Heart left ventricle (tissue), 16 donors: ENCODE measurements at regions not wholly inside any gene's neighbourhood (a gene's known extent, or its start where the extent isn't known, plus 50 kb on each side); places are given as distances from the start of the nearest gene placed in this dataset.
A peak's percentile ranks its signal among the peaks of the same experiment; 100 is the strongest.

Experiments used
- ATAC-seq, 4 donors: fragments of 200-7000 bp; cut with Tn5 transposase; one replicate each; pipeline ENCODE4 v1.9.1; 2020 to 2022; ENCODE audit warnings: moderate library complexity in 4 of 4, mild to moderate bottlenecking in 3 of 4, moderate number of reproducible peaks in 1 of 4
- DNase-seq, 5 donors: peaks; one replicate each; pipeline ENCODE4 v3.0.0-alpha.2; 2020
- H3K27ac ChIP-seq, 12 donors: fragments of 200-600 bp; sonication (generic) in 4 of 12; one replicate each; pipeline versions ENCODE4 v1.5.0 to v1.8.0; 2016 to 2022; ENCODE audit warnings: mild to moderate bottlenecking in 2 of 12
- H3K27me3 ChIP-seq, 9 donors: fragments of 200-600 bp; sonication (generic) in 2 of 9; one replicate each; pipeline versions ENCODE4 v1.5.1 to v1.8.0; 2016 to 2022; ENCODE audit warnings: mild to moderate bottlenecking in 3 of 9
- H3K36me3 ChIP-seq, 9 donors: fragments of 200-600 bp; sonication (generic) in 2 of 9; one replicate each; pipeline versions ENCODE4 v1.5.0 to v1.8.0; 2018 to 2022; ENCODE audit warnings: mild to moderate bottlenecking in 2 of 9
- H3K4me1 ChIP-seq, 12 donors: fragments of 200-600 bp; sonication (generic) in 4 of 12; one replicate each; pipeline versions ENCODE4 v1.5.0 to v1.8.0; 2016 to 2022; ENCODE audit warnings: mild to moderate bottlenecking in 3 of 12
- H3K4me3 ChIP-seq, 12 donors: fragments of 200-600 bp; sonication (generic) in 4 of 12; one replicate each; pipeline versions ENCODE4 v1.5.0 to v1.8.0; 2017 to 2022; ENCODE audit warnings: mild to moderate bottlenecking in 9 of 12, moderate library complexity in 4 of 12
- H3K9me3 ChIP-seq, 12 donors: fragments of 200-600 bp; sonication (generic) in 4 of 12; one replicate each; pipeline versions ENCODE4 v1.5.0 to v1.8.0; 2016 to 2022; ENCODE audit warnings: mild to moderate bottlenecking in 1 of 12
- CTCF ChIP-seq, 12 donors: fragments of 200-600 bp; sonication (generic) in 4 of 12; IDR thresholded peaks; one replicate each; pipeline versions ENCODE4 v1.5.0 to v1.8.0; 2018 to 2022; ENCODE audit warnings: antibody characterized with exemption in 12 of 12, mild to moderate bottlenecking in 5 of 12
- POLR2A ChIP-seq, 2 donors: fragments of 450-650 bp; IDR thresholded peaks; one replicate each; pipeline ENCODE4 v1.6.1; 2017; ENCODE audit warnings: antibody characterized with exemption in 2 of 2, mild to moderate bottlenecking in 2 of 2, moderate library complexity in 2 of 2
- WGBS, 4 donors: extraction: QIAGEN DNeasy Blood & Tissue Kit in 2 of 4; methylation state at CpG; one replicate each; pipeline versions ENCODE4 v1.1.5 to v1.1.7; 2013 to 2018; 5-methylcytosine and 5-hydroxymethylcytosine counted together
- intact Hi-C, 10 donors: fragments of 100-400 bp; cut with DNase I; formaldehyde crosslinking; loops; one replicate each; pipeline versions ENCODE4 v1.11.1 to v1.14.2; 2022
- donor health status: ischemic (EF 13 %, LVEDD 7.1; RV severe dilation, severe dysfunction).
- donor health status: healthy with polysubstance abuse.
- donor health status: DM: no; HTN: yes; CAD: no.
- donor health status: DM: no; HTN: no; CAD: no.
- donor health status: ischemic (EF 25% LVEDD 6.9; RV normal size, moderate dysfunction).
- donor health status: ischemic (EF 25% LVEDD 5.7; RV mildly dilated, moderate dysfunction).
- donor health status: healthy.
- donor health status: DM: yes; HTN: yes; CAD: no.
- donor health status: ischemic (EF 35%, LVEDD 5.7; RV mildly dilated, moderate dysfunction).
- donor health status: nonischemic (EF 11% LVEDD 7.7; RV severe dilation, severe dysfunction).
- donor health status: DM: yes; HTN: yes; CAD: no.
- donor health status: PGD.
- donor health status: ischemic (EF 29% LVEDD 5.4; RV normal size, mild dysfunction).
- donor health status: nonischemic (EF 23%, LVEDD 6.1; RV moderate dilation, normal function).

- intact Hi-C loops = no loop called here
- peaks cover 0 to 9% (median 0%) of the 10 kb centered on the region in 12 donors for H3K4me1 ChIP-seq
- 84 to 97% (median 88%) methylated on average over 1 of the region's 1 CpG for WGBS, 4 donors
- no peak overlapping the region for H3K4me3 ChIP-seq
- no peaks in the 10 kb centered on the region for H3K36me3 ChIP-seq
- ATAC-seq = no peak
- H3K27me3 ChIP-seq = no peaks in the 10 kb centered on the region
- DNase-seq = no peak
- H3K27ac ChIP-seq = no peak overlapping the region
- TF ChIP-seq POLR2A (IDR thresholded peaks at IDR 0.05) = no peak
- no peak for TF ChIP-seq CTCF (IDR thresholded peaks at IDR 0.05)
- H3K9me3 ChIP-seq = no peaks in the 10 kb centered on the region
These were observed 319.0 kb upstream of the CHAC2 start for GRCh38 chr2:53448591-53448990.

- no peak for TF ChIP-seq CTCF (IDR thresholded peaks at IDR 0.05)
- TF ChIP-seq POLR2A (IDR thresholded peaks at IDR 0.05) = no peak
- peaks cover 0 to 4% (median 0%) of the 10 kb centered on the region in 12 donors for H3K4me1 ChIP-seq
- no peaks in the 10 kb centered on the region for H3K36me3 ChIP-seq
- ATAC-seq = no peak
- no peak overlapping the region for H3K4me3 ChIP-seq
- no peaks in the 10 kb centered on the region for H3K9me3 ChIP-seq
- H3K27me3 ChIP-seq = no peaks in the 10 kb centered on the region
- H3K27ac ChIP-seq = no peak overlapping the region
- intact Hi-C loops = no loop called here
- 87 to 97% (median 94%) methylated on average over 5 of the region's 5 CpGs for WGBS, 4 donors
- DNase-seq = no peak
These were observed 319.5 kb upstream of the CHAC2 start for GRCh38 chr2:53448086-53448485.

GRCh38 chr2:53445383-53446070, 322.1 kb upstream of the CHAC2 start:
- Histone ChIP-seq H3K4me3 (no peak overlapping the region), H3K27ac (no peak overlapping the region), H3K36me3 (no peaks in the 10 kb centered on the region), H3K9me3 (no peaks in the 10 kb centered on the region), H3K27me3 (no peaks in the 10 kb centered on the region), H3K4me1 (no peaks in the 10 kb centered on the region)
- TF ChIP-seq POLR2A (IDR thresholded peaks at IDR 0.05) (no peak), CTCF (IDR thresholded peaks at IDR 0.05) (no peak)
- DNase-seq = no peak
- intact Hi-C loops = no loop called here
- WGBS, 4 donors = 44 to 55% (median 50%) methylated on average over 7 of the region's 7 CpGs
- ATAC-seq = no peak

GRCh38 chr2:53442783-53443182, 324.8 kb upstream of the CHAC2 start:
- no peaks in the 10 kb centered on the region for H3K36me3 ChIP-seq
- no peaks in the 10 kb centered on the region for H3K9me3 ChIP-seq
- H3K4me3 ChIP-seq = no peak overlapping the region
- H3K27ac ChIP-seq = no peak overlapping the region
- intact Hi-C loops = no loop called here
- DNase-seq (no peak), ATAC-seq (no peak)
- 58 to 68% (median 66%) methylated on average over 4 of the region's 4 CpGs for WGBS, 4 donors
- H3K27me3 ChIP-seq = no peaks in the 10 kb centered on the region
- TF ChIP-seq POLR2A (IDR thresholded peaks at IDR 0.05) (no peak), CTCF (IDR thresholded peaks at IDR 0.05) (peak in 3 of 12 donors; percentile 5 to 13 (median 7))
- peaks cover 0 to 6% (median 0%) of the 10 kb centered on the region in 12 donors for H3K4me1 ChIP-seq
